ENCODE measurements at regions not wholly inside any gene's neighbourhood (a gene's known extent, or its start where the extent isn't known, plus 50 kb on each side); places are given as distances from the start of the nearest gene placed in this dataset.

- Mint-ChIP-seq H3K36me3 (ENCODE audit: low read depth) (no peaks in the 10 kb centered on the region), H3K4me1 (peaks cover 2% of the 10 kb centered on the region), H3K4me3 (no peak overlapping the region), H3K27ac (no peak overlapping the region), H3K27me3 (peaks cover 18% of the 10 kb centered on the region)
- no peak for DNase-seq
- no peaks in the 10 kb centered on the region for H3K9me3 ChIP-seq (ENCODE audit: control insufficient read depth, low read length, poor library complexity, severe bottlenecking)
- ATAC-seq = no peak
Measured at GRCh38 chr2:65639156-65639864, 206.9 kb upstream of the SPRED2 start.

- ATAC-seq (no peak), DNase-seq (no peak)
- H3K9me3 ChIP-seq (ENCODE audit: control insufficient read depth, low read length, poor library complexity, severe bottlenecking) = no peaks in the 10 kb centered on the region
- H3K4me1 Mint-ChIP-seq = peaks cover 2% of the 10 kb centered on the region
- H3K27me3 Mint-ChIP-seq = peaks cover 14% of the 10 kb centered on the region
- no peak overlapping the region for H3K27ac Mint-ChIP-seq
- no peak overlapping the region for H3K4me3 Mint-ChIP-seq
- no peaks in the 10 kb centered on the region for H3K36me3 Mint-ChIP-seq (ENCODE audit: low read depth)
Measured at GRCh38 chr2:65638443-65638842, 206.0 kb upstream of the SPRED2 start.

DNA sequence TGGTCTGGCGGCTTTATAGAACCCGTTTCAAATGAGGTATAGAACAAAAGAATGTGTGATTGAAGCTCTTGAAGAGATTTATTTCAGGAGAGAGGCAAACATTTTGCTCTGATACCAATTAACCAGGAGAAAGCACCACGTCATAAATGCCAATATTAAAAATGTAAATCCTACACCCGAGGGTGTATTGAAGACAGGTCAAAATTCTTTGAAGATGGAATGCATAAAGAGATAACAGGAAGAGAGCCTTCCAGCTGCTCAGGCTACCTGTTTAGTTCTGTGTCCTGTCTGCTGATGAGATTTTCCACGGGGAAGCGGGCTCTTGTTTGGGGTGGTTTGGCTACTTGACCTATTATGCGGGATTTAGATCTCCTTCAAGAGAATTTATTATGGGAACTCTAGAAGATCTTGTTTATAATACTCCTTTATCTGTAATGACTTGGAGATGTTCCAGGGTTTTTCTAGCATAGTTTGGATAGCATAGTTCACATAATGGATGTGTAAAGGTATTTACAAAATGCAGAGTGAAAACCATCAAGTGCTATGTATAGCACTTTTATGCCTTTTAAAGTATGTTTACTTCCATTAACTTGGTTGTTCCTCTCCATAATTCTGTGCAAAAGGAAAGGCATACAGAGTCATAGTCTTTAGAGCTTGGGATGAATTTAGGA lies 204.5 kb upstream of the SPRED2 start:
- DNase-seq (no peak), ATAC-seq (no peak)
- H3K9me3 ChIP-seq (ENCODE audit: control insufficient read depth, low read length, poor library complexity, severe bottlenecking) = no peaks in the 10 kb centered on the region
- Mint-ChIP-seq H3K4me3 (no peak overlapping the region), H3K27ac (no peak overlapping the region), H3K36me3 (ENCODE audit: low read depth) (no peaks in the 10 kb centered on the region), H3K4me1 (peaks cover 2% of the 10 kb centered on the region), H3K27me3 (peaks cover 14% of the 10 kb centered on the region)

GRCh38 chr2:65636024-65636423 lies 203.6 kb upstream of the SPRED2 start:
- Mint-ChIP-seq H3K27me3 (peaks cover 14% of the 10 kb centered on the region), H3K36me3 (ENCODE audit: low read depth) (no peaks in the 10 kb centered on the region), H3K4me1 (peaks cover 2% of the 10 kb centered on the region), H3K4me3 (no peak overlapping the region), H3K27ac (no peak overlapping the region)
- ATAC-seq (no peak), DNase-seq (no peak)
- no peaks in the 10 kb centered on the region for H3K9me3 ChIP-seq (ENCODE audit: control insufficient read depth, low read length, poor library complexity, severe bottlenecking)

DNA sequence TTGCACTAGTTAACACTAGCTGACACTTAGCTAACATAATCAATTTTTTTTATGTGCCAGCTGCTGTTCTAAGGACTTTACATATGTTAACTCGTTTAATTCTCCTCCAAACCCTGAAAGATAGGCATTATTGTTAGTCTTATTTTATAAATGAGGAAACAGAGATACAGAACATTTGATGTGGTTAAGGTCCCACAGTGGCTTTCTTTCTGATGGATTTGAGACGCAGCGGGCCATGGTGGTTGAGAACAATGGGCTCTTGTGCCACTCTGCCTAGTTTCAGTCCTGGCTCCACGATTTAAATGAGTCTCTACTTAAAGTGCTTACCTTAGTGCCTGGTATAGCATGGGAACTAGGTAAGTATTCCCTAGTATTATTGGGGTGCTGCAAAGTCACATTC lies 201.9 kb upstream of the SPRED2 start:
- H3K9me3 ChIP-seq (ENCODE audit: control insufficient read depth, low read length, poor library complexity, severe bottlenecking) = no peaks in the 10 kb centered on the region
- Mint-ChIP-seq H3K4me3 (no peak overlapping the region), H3K4me1 (no peaks in the 10 kb centered on the region), H3K27me3 (peaks cover 19% of the 10 kb centered on the region), H3K36me3 (ENCODE audit: low read depth) (no peaks in the 10 kb centered on the region), H3K27ac (no peak overlapping the region)
- ATAC-seq = no peak
- no peak for DNase-seq

DNA sequence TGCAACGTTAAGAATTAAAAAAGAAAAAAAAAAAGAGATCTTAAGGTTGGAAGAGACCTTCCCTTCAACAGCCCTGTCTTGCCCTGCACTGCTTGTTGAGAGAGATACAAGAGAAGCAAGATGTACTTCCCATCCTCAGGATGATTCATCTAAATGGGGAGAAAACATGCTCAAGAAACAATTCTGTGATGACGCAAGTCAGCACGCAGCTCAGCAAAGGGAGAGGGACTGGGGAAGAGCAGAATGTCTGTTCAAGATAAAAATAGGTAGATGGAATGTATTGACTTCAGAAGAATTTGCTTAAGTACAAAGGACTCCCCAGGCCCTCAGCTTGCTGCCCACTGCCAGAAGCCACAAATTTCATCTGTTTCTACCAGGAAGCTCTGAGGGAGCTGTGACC lies 198.2 kb upstream of the SPRED2 start:
- Mint-ChIP-seq H3K27me3 (peaks cover 30% of the 10 kb centered on the region), H3K27ac (no peak overlapping the region), H3K4me1 (no peaks in the 10 kb centered on the region), H3K4me3 (no peak overlapping the region), H3K36me3 (ENCODE audit: low read depth) (no peaks in the 10 kb centered on the region)
- DNase-seq (no peak), ATAC-seq (no peak)
- H3K9me3 ChIP-seq (ENCODE audit: control insufficient read depth, low read length, poor library complexity, severe bottlenecking) = no peaks in the 10 kb centered on the region

GRCh38 chr2:65628156-65628555 lies 195.8 kb upstream of the SPRED2 start:
- H3K9me3 ChIP-seq (ENCODE audit: control insufficient read depth, low read length, poor library complexity, severe bottlenecking) = no peaks in the 10 kb centered on the region
- peaks cover 39% of the 10 kb centered on the region for H3K27me3 Mint-ChIP-seq
- ATAC-seq (no peak), DNase-seq (no peak)
- no peak overlapping the region for H3K4me3 Mint-ChIP-seq
- H3K4me1 Mint-ChIP-seq = peaks cover under 1% of the 10 kb centered on the region
- no peaks in the 10 kb centered on the region for H3K36me3 Mint-ChIP-seq (ENCODE audit: low read depth)
- no peak overlapping the region for H3K27ac Mint-ChIP-seq

GRCh38 chr2:65626831-65627230 lies 194.4 kb upstream of the SPRED2 start:
- no peaks in the 10 kb centered on the region for H3K9me3 ChIP-seq (ENCODE audit: control insufficient read depth, low read length, poor library complexity, severe bottlenecking)
- ATAC-seq (no peak), DNase-seq (no peak)
- no peak overlapping the region for H3K4me3 Mint-ChIP-seq
- H3K27ac Mint-ChIP-seq = no peak overlapping the region
- H3K36me3 Mint-ChIP-seq (ENCODE audit: low read depth) = peaks cover 11% of the 10 kb centered on the region
- peaks cover 52% of the 10 kb centered on the region for H3K27me3 Mint-ChIP-seq
- H3K4me1 Mint-ChIP-seq = peaks cover 6% of the 10 kb centered on the region

- DNase-seq (no peak), ATAC-seq (no peak)
- no peaks in the 10 kb centered on the region for H3K9me3 ChIP-seq (ENCODE audit: control insufficient read depth, low read length, poor library complexity, severe bottlenecking)
- no peak overlapping the region for H3K4me3 Mint-ChIP-seq
- H3K27ac Mint-ChIP-seq = no peak overlapping the region
- H3K36me3 Mint-ChIP-seq (ENCODE audit: low read depth) = peaks cover 11% of the 10 kb centered on the region
- H3K27me3 Mint-ChIP-seq = peaks cover 61% of the 10 kb centered on the region
- peaks cover 6% of the 10 kb centered on the region for H3K4me1 Mint-ChIP-seq
Measured at GRCh38 chr2:65625982-65626381, 193.6 kb upstream of the SPRED2 start.

GRCh38 chr2:65622951-65623535 lies 190.6 kb upstream of the SPRED2 start:
- no peak overlapping the region for H3K27ac Mint-ChIP-seq
- ATAC-seq (no peak), DNase-seq (no peak)
- H3K4me1 Mint-ChIP-seq = peaks cover 6% of the 10 kb centered on the region
- H3K4me3 Mint-ChIP-seq = no peak overlapping the region
- peaks cover 11% of the 10 kb centered on the region for H3K36me3 Mint-ChIP-seq (ENCODE audit: low read depth)
- H3K27me3 Mint-ChIP-seq = peaks cover 48% of the 10 kb centered on the region
- no peaks in the 10 kb centered on the region for H3K9me3 ChIP-seq (ENCODE audit: control insufficient read depth, low read length, poor library complexity, severe bottlenecking)

DNA sequence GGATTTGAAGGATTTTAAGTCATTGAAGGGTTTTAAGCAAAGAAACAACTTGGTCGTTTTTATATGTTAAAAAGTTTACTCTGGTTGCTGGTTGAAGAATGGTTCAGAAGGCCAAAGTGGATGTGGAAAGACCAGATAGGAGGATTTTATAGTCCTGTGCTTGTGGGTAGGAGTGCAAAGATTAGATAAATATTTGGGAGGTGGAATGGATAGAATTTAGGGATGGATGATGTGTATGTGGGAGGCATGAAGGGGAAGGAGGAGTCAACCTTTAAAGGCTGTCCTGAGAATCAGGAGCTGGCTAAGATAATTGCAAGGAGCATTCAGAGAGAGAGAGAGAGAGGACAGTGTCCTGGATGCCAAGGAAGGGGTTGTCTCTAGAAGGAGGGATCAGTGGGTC lies 190.1 kb upstream of the SPRED2 start:
- DNase-seq = no peak
- no peaks in the 10 kb centered on the region for H3K9me3 ChIP-seq (ENCODE audit: control insufficient read depth, low read length, poor library complexity, severe bottlenecking)
- peaks cover 43% of the 10 kb centered on the region for H3K27me3 Mint-ChIP-seq
- peaks cover 11% of the 10 kb centered on the region for H3K36me3 Mint-ChIP-seq (ENCODE audit: low read depth)
- no peak overlapping the region for H3K4me3 Mint-ChIP-seq
- no peak for ATAC-seq
- H3K27ac Mint-ChIP-seq = no peak overlapping the region
- H3K4me1 Mint-ChIP-seq = peaks cover 6% of the 10 kb centered on the region

- ATAC-seq (no peak), DNase-seq (no peak)
- peaks cover 40% of the 10 kb centered on the region for H3K27me3 Mint-ChIP-seq
- no peak overlapping the region for H3K4me3 Mint-ChIP-seq
- no peak overlapping the region for H3K27ac Mint-ChIP-seq
- H3K36me3 Mint-ChIP-seq (ENCODE audit: low read depth) = peaks cover 11% of the 10 kb centered on the region
- no peaks in the 10 kb centered on the region for H3K9me3 ChIP-seq (ENCODE audit: control insufficient read depth, low read length, poor library complexity, severe bottlenecking)
- peaks cover 6% of the 10 kb centered on the region for H3K4me1 Mint-ChIP-seq
Measured at GRCh38 chr2:65620524-65620923, 188.1 kb upstream of the SPRED2 start.

DNA sequence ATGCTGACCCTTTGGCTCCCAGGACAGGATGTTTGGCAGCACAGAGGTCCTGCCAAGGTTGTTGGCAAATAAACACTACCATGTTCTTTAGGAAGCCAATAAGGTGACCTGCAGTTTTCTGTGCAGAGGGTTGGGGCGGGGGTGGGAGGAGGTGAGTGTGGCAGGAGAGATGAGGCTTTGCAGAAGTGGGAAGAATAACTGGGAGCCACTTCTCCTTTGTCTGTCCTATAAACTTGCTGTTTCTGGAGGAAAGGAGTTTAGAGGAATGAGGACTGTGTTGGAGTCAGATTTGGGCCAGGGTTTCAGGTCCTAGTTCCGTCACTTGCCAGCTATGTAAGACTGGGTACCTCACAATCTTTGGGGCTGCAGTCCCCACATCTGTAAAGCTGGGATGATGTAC lies 187.6 kb upstream of the SPRED2 start:
- no peaks in the 10 kb centered on the region for H3K9me3 ChIP-seq (ENCODE audit: control insufficient read depth, low read length, poor library complexity, severe bottlenecking)
- no peak for ATAC-seq
- Mint-ChIP-seq H3K4me3 (no peak overlapping the region), H3K27me3 (peaks cover 40% of the 10 kb centered on the region), H3K4me1 (peaks cover 6% of the 10 kb centered on the region), H3K27ac (no peak overlapping the region), H3K36me3 (ENCODE audit: low read depth) (peaks cover 11% of the 10 kb centered on the region)
- DNase-seq = no peak

GRCh38 chr2:65615602-65616001 lies 183.2 kb upstream of the SPRED2 start:
- H3K4me1 Mint-ChIP-seq = no peaks in the 10 kb centered on the region
- no peaks in the 10 kb centered on the region for H3K9me3 ChIP-seq (ENCODE audit: control insufficient read depth, low read length, poor library complexity, severe bottlenecking)
- H3K27ac Mint-ChIP-seq = no peak overlapping the region
- peaks cover 16% of the 10 kb centered on the region for H3K27me3 Mint-ChIP-seq
- ATAC-seq = no peak
- DNase-seq = no peak
- H3K4me3 Mint-ChIP-seq = no peak overlapping the region
- no peaks in the 10 kb centered on the region for H3K36me3 Mint-ChIP-seq (ENCODE audit: low read depth)

Measured in T-helper 17 cell (primary cell).